Breast epithelium (tissue), 3 donors: ENCODE measurements at regions not wholly inside any gene's neighbourhood (a gene's known extent, or its start where the extent isn't known, plus 50 kb on each side); places are given as distances from the start of the nearest gene placed in this dataset.

Source experiments
- CTCF ChIP-seq, 3 donors: fragments of 450-650 bp; IDR thresholded peaks; one replicate each; pipeline ENCODE4 v1.5.1; 2016 to 2017; ENCODE audit warnings: antibody characterized with exemption in 3 of 3, mild to moderate bottlenecking in 3 of 3, moderate library complexity in 3 of 3
- POLR2A ChIP-seq: fragments of 450-650 bp; IDR thresholded peaks from one replicate; pipeline ENCODE4 v1.6.1; 2016; ENCODE audit warnings: antibody characterized with exemption, mild to moderate bottlenecking, moderate library complexity
- POLR2AphosphoS5 ChIP-seq, 3 donors: sonication (generic); formaldehyde crosslinking; IDR thresholded peaks; one replicate each; pipeline ENCODE4 v1.6.1; 2017; ENCODE audit warnings: antibody characterized with exemption in 3 of 3

GRCh38 chr1:186569856-186570255, 108.9 kb upstream of the PDC start:
- TF ChIP-seq CTCF (IDR thresholded peaks at IDR 0.05) (no peak), POLR2AphosphoS5 (IDR thresholded peaks at IDR 0.05) (no peak), POLR2A (no peak)
